Tibial nerve (tissue), 4 donors: ENCODE measurements at regions not wholly inside any gene's neighbourhood (a gene's known extent, or its start where the extent isn't known, plus 50 kb on each side); places are given as distances from the start of the nearest gene placed in this dataset.

ENCODE experiments used
- EP300 ChIP-seq, 2 donors: sonication (generic); formaldehyde crosslinking; IDR thresholded peaks; one replicate each; pipeline ENCODE4 v1.6.1; 2017; ENCODE audit warnings: antibody characterized with exemption in 2 of 2, mild to moderate bottlenecking in 1 of 2
- POLR2A ChIP-seq, 2 donors: fragments of 450-650 bp; IDR thresholded peaks; one replicate each; pipeline ENCODE4 v1.6.1; 2017; ENCODE audit warnings: antibody characterized with exemption in 2 of 2, mild to moderate bottlenecking in 2 of 2, moderate library complexity in 2 of 2
- TF ChIP-seq, protein P1 (sequence below), 5 experiments: fragments of 200-600 bp in 3 of 5; fragments of 450-650 bp in 2 of 5; sonication (generic) in 3 of 5; IDR thresholded peaks; one replicate each; pipeline ENCODE4 v1.5.1; 2016 to 2019; ENCODE audit warnings: antibody characterized with exemption in 5 of 5, mild to moderate bottlenecking in 3 of 5, moderate library complexity in 2 of 5

DNA sequence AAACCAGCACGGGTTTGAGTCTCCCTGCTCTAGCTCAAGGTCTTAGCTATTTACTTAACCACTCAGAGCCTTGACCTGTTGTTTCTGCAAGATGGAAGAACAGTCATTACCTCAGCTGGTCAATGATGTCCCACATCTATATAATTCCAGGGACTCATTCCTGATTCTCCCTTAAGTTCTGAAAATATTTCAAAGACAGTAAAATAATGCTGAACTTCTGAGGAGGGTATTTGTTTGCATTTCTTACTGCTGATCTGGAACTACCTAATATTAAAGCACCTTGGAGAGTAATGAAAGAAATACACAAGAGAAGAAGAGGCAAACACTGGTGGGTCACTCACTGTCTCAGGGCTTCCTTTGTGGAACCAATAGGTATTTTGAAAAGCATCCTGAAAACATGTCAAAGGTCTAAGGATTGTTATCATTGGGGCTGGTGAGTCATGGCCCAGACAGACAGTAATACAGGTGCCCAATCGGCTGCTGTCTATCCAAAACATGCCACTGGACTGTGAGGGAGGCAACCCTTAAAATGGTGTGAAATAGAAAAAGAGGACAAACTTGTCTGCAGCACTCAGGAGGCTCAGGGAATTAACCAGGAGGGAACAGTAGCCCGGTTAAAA, 88.7 kb upstream of the EGLN3 start:
- TF ChIP-seq, protein P1, sequence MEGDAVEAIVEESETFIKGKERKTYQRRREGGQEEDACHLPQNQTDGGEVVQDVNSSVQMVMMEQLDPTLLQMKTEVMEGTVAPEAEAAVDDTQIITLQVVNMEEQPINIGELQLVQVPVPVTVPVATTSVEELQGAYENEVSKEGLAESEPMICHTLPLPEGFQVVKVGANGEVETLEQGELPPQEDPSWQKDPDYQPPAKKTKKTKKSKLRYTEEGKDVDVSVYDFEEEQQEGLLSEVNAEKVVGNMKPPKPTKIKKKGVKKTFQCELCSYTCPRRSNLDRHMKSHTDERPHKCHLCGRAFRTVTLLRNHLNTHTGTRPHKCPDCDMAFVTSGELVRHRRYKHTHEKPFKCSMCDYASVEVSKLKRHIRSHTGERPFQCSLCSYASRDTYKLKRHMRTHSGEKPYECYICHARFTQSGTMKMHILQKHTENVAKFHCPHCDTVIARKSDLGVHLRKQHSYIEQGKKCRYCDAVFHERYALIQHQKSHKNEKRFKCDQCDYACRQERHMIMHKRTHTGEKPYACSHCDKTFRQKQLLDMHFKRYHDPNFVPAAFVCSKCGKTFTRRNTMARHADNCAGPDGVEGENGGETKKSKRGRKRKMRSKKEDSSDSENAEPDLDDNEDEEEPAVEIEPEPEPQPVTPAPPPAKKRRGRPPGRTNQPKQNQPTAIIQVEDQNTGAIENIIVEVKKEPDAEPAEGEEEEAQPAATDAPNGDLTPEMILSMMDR (IDR thresholded peaks at IDR 0.05) = no peak
- TF ChIP-seq POLR2A (IDR thresholded peaks at IDR 0.05) = no peak
- TF ChIP-seq EP300 (IDR thresholded peaks at IDR 0.05) = no peak
